Upper lobe of left lung (tissue), 6 donors: ENCODE measurements at regions not wholly inside any gene's neighbourhood (a gene's known extent, or its start where the extent isn't known, plus 50 kb on each side); places are given as distances from the start of the nearest gene placed in this dataset.
A peak's percentile ranks its signal among the peaks of the same experiment; 100 is the strongest.
"Not testable (repeated sequence)": the region's sequence is repeated elsewhere in the genome, so short reads cannot be mapped to it uniquely, and the experiment has no call there.

Source experiments
- ATAC-seq, 2 donors: fragments of 200-7000 bp; cut with Tn5 transposase; one replicate each; pipeline ENCODE4 v1.9.1; 2022; ENCODE audit warnings: mild to moderate bottlenecking in 2 of 2, moderate library complexity in 2 of 2; ENCODE audit not compliant: low FRiP score in 2 of 2
- DNase-seq, 2 donors: peaks; one replicate each; pipeline ENCODE4 v3.0.0-alpha.2; 2019 to 2020
- H3K27ac ChIP-seq, 4 donors: fragments of 200-600 bp; sonication (generic); one replicate each; pipeline ENCODE4 v1.5.1; 2016 to 2019
- H3K27me3 ChIP-seq, 4 donors: fragments of 200-600 bp; sonication (generic); one replicate each; pipeline ENCODE4 v1.5.1; 2017 to 2019
- H3K36me3 ChIP-seq, 4 donors: fragments of 200-600 bp; sonication (generic); one replicate each; pipeline ENCODE4 v1.5.1; 2016 to 2019
- H3K4me1 ChIP-seq, 4 donors: fragments of 200-600 bp; sonication (generic); one replicate each; pipeline ENCODE4 v1.5.1; 2018 to 2019
- H3K4me3 ChIP-seq, 4 donors: fragments of 200-600 bp; sonication (generic); one replicate each; pipeline ENCODE4 v1.5.1; 2017 to 2019; ENCODE audit warnings: mild to moderate bottlenecking in 2 of 4, moderate library complexity in 1 of 4
- H3K9me3 ChIP-seq, 4 donors: fragments of 200-600 bp; sonication (generic); one replicate each; pipeline ENCODE4 v1.5.1; 2018 to 2019
- CTCF ChIP-seq, 6 experiments: fragments of 450-650 bp in 4 of 6; fragments of 200-600 bp in 2 of 6; sonication (generic) in 2 of 6; IDR thresholded peaks; one replicate each; pipeline ENCODE4 v1.5.1; 2016 to 2019; ENCODE audit warnings: antibody characterized with exemption in 6 of 6
- EP300 ChIP-seq, 4 donors: sonication (generic); formaldehyde crosslinking; IDR thresholded peaks; one replicate each; pipeline ENCODE4 v1.5.1; 2017; ENCODE audit warnings: antibody characterized with exemption in 4 of 4, control low read depth in 2 of 4
- POLR2A ChIP-seq, 4 donors: fragments of 450-650 bp; IDR thresholded peaks; one replicate each; pipeline ENCODE4 v1.5.1; 2016 to 2017; ENCODE audit warnings: antibody characterized with exemption in 4 of 4, mild to moderate bottlenecking in 2 of 4
- POLR2AphosphoS5 ChIP-seq, 2 donors: sonication (generic); formaldehyde crosslinking; IDR thresholded peaks; one replicate each; pipeline ENCODE4 v1.5.1; 2017; ENCODE audit warnings: antibody characterized with exemption in 2 of 2
- WGBS, 2 donors: methylation state at CpG; one replicate each; pipeline ENCODE4 v1.1.5; 2017 to 2018; 5-methylcytosine and 5-hydroxymethylcytosine counted together
- donor health status: DM: no; HTN: no; CAD: no; lungs with moderate emphysema.
- donor health status: DM: no; HTN: yes; CAD: no; lungs with severe emphysema.

- no peaks in the 10 kb centered on the region for H3K9me3 ChIP-seq
- no peaks in the 10 kb centered on the region for H3K36me3 ChIP-seq
- H3K27me3 ChIP-seq: no peaks in the 10 kb centered on the region
- H3K4me1 ChIP-seq: peaks cover 3 to 12% (median 5%) of the 10 kb centered on the region in 4 donors
- H3K27ac ChIP-seq: no peak overlapping the region
- WGBS, 2 donors: 95 to 96% methylated on average over 6 of the region's 6 CpGs
- TF ChIP-seq EP300 (IDR thresholded peaks at IDR 0.05) (no peak), CTCF (IDR thresholded peaks at IDR 0.05) (no peak), POLR2AphosphoS5 (IDR thresholded peaks at IDR 0.05) (no peak)
- ATAC-seq: no peak
- no peak overlapping the region for H3K4me3 ChIP-seq
- no peak for DNase-seq
Observed at GRCh38 chr10:28397229-28397628, 94.4 kb upstream of the MPP7 start.

GRCh38 chr10:28400176-28400575, 97.3 kb upstream of the MPP7 start:
- Histone ChIP-seq H3K36me3 (no peaks in the 10 kb centered on the region), H3K4me1 (peaks cover 0 to 10% (median 4%) of the 10 kb centered on the region in 4 donors), H3K4me3 (no peak overlapping the region), H3K27me3 (no peaks in the 10 kb centered on the region), H3K9me3 (no peaks in the 10 kb centered on the region), H3K27ac (peak overlapping the region in 3 of 4 donors; percentile 39 to 53 (median 53))
- WGBS, 2 donors: 40 to 50% methylated on average over 9 of the region's 9 CpGs
- ATAC-seq (peak; percentile 26 to 44), DNase-seq (peak in 1 of 2 donors; percentile 28)
- TF ChIP-seq POLR2A (IDR thresholded peaks at IDR 0.05): no peak
- no peak for TF ChIP-seq CTCF (IDR thresholded peaks at IDR 0.05)
- peak in 1 of 4 donors; percentile 9 for TF ChIP-seq EP300 (IDR thresholded peaks at IDR 0.05)

GRCh38 chr10:28400681-28401080, 97.8 kb upstream of the MPP7 start:
- no peaks in the 10 kb centered on the region for H3K9me3 ChIP-seq
- WGBS, 2 donors: 69 to 95% methylated on average over 5 of the region's 5 CpGs
- ATAC-seq (peak; percentile 67 to 75), DNase-seq (no peak)
- H3K27ac ChIP-seq: peak overlapping the region; percentile 39 to 71 (median 58)
- H3K27me3 ChIP-seq: no peaks in the 10 kb centered on the region
- no peaks in the 10 kb centered on the region for H3K36me3 ChIP-seq
- H3K4me1 ChIP-seq: peaks cover 0 to 10% (median 4%) of the 10 kb centered on the region in 4 donors
- H3K4me3 ChIP-seq: no peak overlapping the region
- TF ChIP-seq POLR2A (IDR thresholded peaks at IDR 0.05): no peak
- TF ChIP-seq EP300 (IDR thresholded peaks at IDR 0.05): peak in 1 of 4 donors; percentile 56
- no peak for TF ChIP-seq CTCF (IDR thresholded peaks at IDR 0.05)
- TF ChIP-seq POLR2AphosphoS5 (IDR thresholded peaks at IDR 0.05): peak in 1 of 2 donors; percentile 60

GRCh38 chr10:28402611-28403073, 99.8 kb upstream of the MPP7 start:
- not testable (repeated sequence) for ATAC-seq, H3K36me3 ChIP-seq, H3K27me3 ChIP-seq, DNase-seq, H3K4me3 ChIP-seq, H3K9me3 ChIP-seq
- WGBS, 2 donors: 59 to 69% methylated on average over 7 of the region's 7 CpGs
- Histone ChIP-seq H3K4me1 (peaks cover 0 to 10% (median 4%) of the 10 kb centered on the region in 4 donors), H3K27ac (peak overlapping the region; percentile 44 to 71 (median 54))

GRCh38 chr10:28403090-28403489, 100.2 kb upstream of the MPP7 start:
- Histone ChIP-seq H3K36me3 (no peaks in the 10 kb centered on the region), H3K4me3 (no peak overlapping the region), H3K27me3 (no peaks in the 10 kb centered on the region), H3K4me1 (peaks cover 0 to 10% (median 4%) of the 10 kb centered on the region in 4 donors), H3K9me3 (no peaks in the 10 kb centered on the region), H3K27ac (peak overlapping the region; percentile 44 to 71 (median 54))
- TF ChIP-seq EP300 (IDR thresholded peaks at IDR 0.05): no peak
- no peak for TF ChIP-seq POLR2A (IDR thresholded peaks at IDR 0.05)
- no peak for TF ChIP-seq POLR2AphosphoS5 (IDR thresholded peaks at IDR 0.05)
- no peak for TF ChIP-seq CTCF (IDR thresholded peaks at IDR 0.05)
- WGBS, 2 donors: 91 to 92% methylated on average over 2 of the region's 2 CpGs
- ATAC-seq (peak in 1 of 2 donors; percentile 63), DNase-seq (no peak)
